ENCODE measurements at regions not wholly inside any gene's neighbourhood (a gene's known extent, or its start where the extent isn't known, plus 50 kb on each side); places are given as distances from the start of the nearest gene placed in this dataset.

DNA sequence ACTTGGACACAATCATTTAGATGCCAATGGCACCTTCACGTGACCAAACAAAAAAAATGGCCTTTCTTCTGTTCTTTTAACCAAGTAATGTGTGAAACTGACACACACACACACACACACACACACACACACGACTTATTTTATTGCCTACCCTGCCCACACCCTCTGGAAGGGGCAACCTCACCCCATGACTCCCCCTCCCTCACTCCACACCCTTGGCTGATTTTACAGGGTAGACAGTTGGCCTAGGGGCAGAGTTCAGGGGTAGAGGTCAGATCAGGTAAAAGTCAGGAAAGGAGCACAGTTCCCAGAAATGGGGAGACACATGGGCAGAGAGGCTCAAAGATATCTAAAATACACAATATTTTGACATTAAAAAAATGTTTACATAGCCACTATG is 144.8 kb upstream of the GJB5 start:
- TF ChIP-seq CTCF (conservative IDR thresholded peaks at IDR 0.05): no peak
- no peak overlapping the region for H3K27ac ChIP-seq (ENCODE audit: insufficient read length, low read depth, low read length)
- no peaks in the 10 kb centered on the region for H3K79me2 ChIP-seq (ENCODE audit: insufficient read depth, low read length)
- H3K4me1 ChIP-seq (ENCODE audit: insufficient read depth, low read length): peaks cover 2% of the 10 kb centered on the region; the same call in 1 of the 2 replicates
- no peak overlapping the region for H3K9ac ChIP-seq (ENCODE audit: extremely low read depth, insufficient read length, low read length)
- DNase-seq: no peak
- no peak overlapping the region for H3K4ac ChIP-seq (ENCODE audit: low read depth, low read length)
- no peak overlapping the region for H4K5ac ChIP-seq (ENCODE audit: insufficient read length, low read depth, low read length)
- H3K18ac ChIP-seq (ENCODE audit: insufficient read length, low read depth, low read length): no peak overlapping the region
- no peaks in the 10 kb centered on the region for H4K20me1 ChIP-seq (ENCODE audit: control insufficient read depth, insufficient read depth, insufficient read length)
- H3K9me3 ChIP-seq (ENCODE audit: control insufficient read depth, low read depth, low read length): no peaks in the 10 kb centered on the region
- no peak overlapping the region for H3K23ac ChIP-seq (ENCODE audit: insufficient read length, low read depth, low read length)
- no peaks in the 10 kb centered on the region for H3K23me2 ChIP-seq (ENCODE audit: insufficient read length, low read depth, low read length, poor library complexity, severe bottlenecking)
- no peak overlapping the region for H2BK120ac ChIP-seq (ENCODE audit: low read depth, low read length, poor library complexity, severe bottlenecking)
- H3T11ph ChIP-seq (ENCODE audit: low read length): no peak overlapping the region
- H2BK15ac ChIP-seq (ENCODE audit: low read depth, low read length): no peak overlapping the region
- H3K27me3 ChIP-seq (ENCODE audit: insufficient read depth, low read length): no peaks in the 10 kb centered on the region
- H3K56ac ChIP-seq (ENCODE audit: insufficient read length, low read depth, low read length): no peak overlapping the region
- no peak overlapping the region for H2BK20ac ChIP-seq (ENCODE audit: low read depth, low read length, poor library complexity, severe bottlenecking)
- H3K9me3 Mint-ChIP-seq: no peaks in the 10 kb centered on the region
- no peak overlapping the region for H3K27ac Mint-ChIP-seq
- H3K4me2 ChIP-seq (ENCODE audit: insufficient read depth, insufficient read length, low read length): no peak overlapping the region
- no peak overlapping the region for H4K91ac ChIP-seq (ENCODE audit: insufficient read length, low read depth, low read length)
- H2BK12ac ChIP-seq (ENCODE audit: insufficient read length, low read depth, low read length): no peak overlapping the region
- no CpG with 5 or more reads among the region's 2 CpGs for WGBS (ENCODE audit: extremely low coverage, insufficient read length, low lambda C conversion rate)
- no peak overlapping the region for H2AFZ ChIP-seq (ENCODE audit: low read length)
- no peak overlapping the region for H3K4me3 Mint-ChIP-seq
- no peak overlapping the region for H3K14ac ChIP-seq (ENCODE audit: insufficient read depth, low read length)
- no peak overlapping the region for H2BK5ac ChIP-seq (ENCODE audit: insufficient read length, low read length)
- no peaks in the 10 kb centered on the region for H3K36me3 Mint-ChIP-seq (ENCODE audit: insufficient read depth in 1 of 3, low read depth in 3 of 3)
- H3K79me1 ChIP-seq (ENCODE audit: insufficient read depth, low read depth, low read length, poor library complexity, severe bottlenecking): no peaks in the 10 kb centered on the region
- peaks cover 18 to 20% of the 10 kb centered on the region in 2 experiments for H3K4me1 Mint-ChIP-seq
- H2AK5ac ChIP-seq (ENCODE audit: insufficient read length, low read length): no peak overlapping the region
- H3K27me3 Mint-ChIP-seq (ENCODE audit: low read depth): peaks cover 11% of the 10 kb centered on the region
- no peak overlapping the region for H4K8ac ChIP-seq (replicated peaks; ENCODE audit: insufficient read length, low read depth, low read length)

All from H9 (cell line).